ENCODE measurements at regions not wholly inside any gene's neighbourhood (a gene's known extent, or its start where the extent isn't known, plus 50 kb on each side); places are given as distances from the start of the nearest gene placed in this dataset.
A peak's percentile ranks its signal among the peaks of the same experiment; 100 is the strongest.

GRCh38 chr12:28879379-28879778 lies 269.7 kb upstream of the FAR2 start:
- no peak for DNase-seq (ENCODE audit: low spot score)

GRCh38 chr12:28882444-28882843 lies 266.6 kb upstream of the FAR2 start:
- peak; percentile 51 for DNase-seq (ENCODE audit: low spot score)

- DNase-seq (ENCODE audit: low spot score), result no peak
Measured at GRCh38 chr12:28883406-28883997, 265.6 kb upstream of the FAR2 start.

GRCh38 chr12:28884904-28885679 lies 264.0 kb upstream of the FAR2 start:
- no peak for DNase-seq (ENCODE audit: low spot score)

- no peak for DNase-seq (ENCODE audit: low spot score)
Measured at GRCh38 chr12:28885928-28886327, 263.1 kb upstream of the FAR2 start.

GRCh38 chr12:28887461-28887990 lies 261.6 kb upstream of the FAR2 start:
- no peak for DNase-seq (ENCODE audit: low spot score)

- no peak for DNase-seq (ENCODE audit: low spot score)
Measured at GRCh38 chr12:28890664-28891063, 258.4 kb upstream of the FAR2 start.

GRCh38 chr12:28891126-28891525 lies 258.0 kb upstream of the FAR2 start:
- DNase-seq (ENCODE audit: low spot score), result no peak

GRCh38 chr12:28893365-28893764 lies 255.7 kb upstream of the FAR2 start:
- DNase-seq (ENCODE audit: low spot score), result no peak

GRCh38 chr12:28893856-28894255 lies 255.2 kb upstream of the FAR2 start:
- no peak for DNase-seq (ENCODE audit: low spot score)

- no peak for DNase-seq (ENCODE audit: low spot score)
Measured at GRCh38 chr12:28896421-28896820, 252.7 kb upstream of the FAR2 start.

GRCh38 chr12:28898038-28898437 lies 251.0 kb upstream of the FAR2 start:
- no peak for DNase-seq (ENCODE audit: low spot score)

GRCh38 chr12:28899951-28900350 lies 249.1 kb upstream of the FAR2 start:
- DNase-seq (ENCODE audit: low spot score), result no peak

- DNase-seq (ENCODE audit: low spot score), result no peak
Measured at GRCh38 chr12:28905220-28905955, 243.7 kb upstream of the FAR2 start.

- no peak for DNase-seq (ENCODE audit: low spot score)
Measured at GRCh38 chr12:28908646-28909045, 240.4 kb upstream of the FAR2 start.

GRCh38 chr12:28909291-28909690 lies 239.8 kb upstream of the FAR2 start:
- no peak for DNase-seq (ENCODE audit: low spot score)

GRCh38 chr12:28925719-28926376 lies 223.2 kb upstream of the FAR2 start:
- no peak for DNase-seq (ENCODE audit: low spot score)

GRCh38 chr12:28930704-28931103 lies 218.4 kb upstream of the FAR2 start:
- no peak for DNase-seq (ENCODE audit: low spot score)

- DNase-seq (ENCODE audit: low spot score), result no peak
Measured at GRCh38 chr12:28933176-28933575, 215.9 kb upstream of the FAR2 start.

GRCh38 chr12:28933864-28934527 lies 215.1 kb upstream of the FAR2 start:
- no peak for DNase-seq (ENCODE audit: low spot score)

- no peak for DNase-seq (ENCODE audit: low spot score)
Measured at GRCh38 chr12:28936221-28936620, 212.9 kb upstream of the FAR2 start.

All from umbilical cord (tissue), 1 donor.